HG03442 (cell line): ENCODE measurements at regions not wholly inside any gene's neighbourhood (a gene's known extent, or its start where the extent isn't known, plus 50 kb on each side); places are given as distances from the start of the nearest gene placed in this dataset.
A peak's percentile ranks its signal among the peaks of the same experiment; 100 is the strongest.
"Not testable (repeated sequence)": the region's sequence is repeated elsewhere in the genome, so short reads cannot be mapped to it uniquely, and the experiment has no call there.

Source experiments
- ATAC-seq: cut with Tn5 transposase; IDR thresholded peaks from one replicate; pipeline ENCODE4 v1.9.1; 2021; ENCODE audit warnings: mild to moderate bottlenecking, moderate library complexity; ENCODE audit not compliant: unreplicated experiment

GRCh38 chr9:587527-587926, 254.0 kb upstream of the DMRT1 start:
- no peak for ATAC-seq

- ATAC-seq = no peak
Measured at GRCh38 chr9:588981-589380, 252.5 kb upstream of the DMRT1 start.

- no peak for ATAC-seq
Measured at GRCh38 chr9:589723-590122, 251.8 kb upstream of the DMRT1 start.

GRCh38 chr9:591292-591691, 250.2 kb upstream of the DMRT1 start:
- no peak for ATAC-seq

- ATAC-seq = no peak
Measured at GRCh38 chr9:592225-592624, 249.3 kb upstream of the DMRT1 start.

- no peak for ATAC-seq
Measured at GRCh38 chr9:592733-593132, 248.8 kb upstream of the DMRT1 start.

- no peak for ATAC-seq
Measured at GRCh38 chr9:593809-594208, 247.7 kb upstream of the DMRT1 start.

- no peak for ATAC-seq
Measured at GRCh38 chr9:596703-597102, 244.8 kb upstream of the DMRT1 start.

GRCh38 chr9:600006-600405, 241.5 kb upstream of the DMRT1 start:
- ATAC-seq = no peak

GRCh38 chr9:602716-603115, 238.8 kb upstream of the DMRT1 start:
- ATAC-seq = no peak

- ATAC-seq = no peak
Measured at GRCh38 chr9:603126-603525, 238.4 kb upstream of the DMRT1 start.

GRCh38 chr9:607417-607816, 234.1 kb upstream of the DMRT1 start:
- no peak for ATAC-seq

- ATAC-seq = peak; percentile 85
Measured at GRCh38 chr9:613771-614347, 227.6 kb upstream of the DMRT1 start.

GRCh38 chr9:614431-614830, 227.1 kb upstream of the DMRT1 start:
- no peak for ATAC-seq

- no peak for ATAC-seq
Measured at GRCh38 chr9:615756-616155, 225.7 kb upstream of the DMRT1 start.

GRCh38 chr9:616694-617093, 224.8 kb upstream of the DMRT1 start:
- ATAC-seq = no peak

- no peak for ATAC-seq
Measured at GRCh38 chr9:617445-618085, 223.9 kb upstream of the DMRT1 start.

- ATAC-seq = no peak
Measured at GRCh38 chr9:618478-618877, 223.0 kb upstream of the DMRT1 start.

GRCh38 chr9:621201-621855, 220.2 kb upstream of the DMRT1 start:
- ATAC-seq = no peak

- ATAC-seq = no peak
Measured at GRCh38 chr9:624935-625500, 216.5 kb upstream of the DMRT1 start.

- ATAC-seq = no peak
Measured at GRCh38 chr9:625613-626012, 215.9 kb upstream of the DMRT1 start.

GRCh38 chr9:626114-626513, 215.4 kb upstream of the DMRT1 start:
- not testable (repeated sequence) for ATAC-seq
